HCT116 (cell line): ENCODE measurements at regions not wholly inside any gene's neighbourhood (a gene's known extent, or its start where the extent isn't known, plus 50 kb on each side); places are given as distances from the start of the nearest gene placed in this dataset.

ENCODE experiments used
- ATAC-seq: fragments of 200-7000 bp; cut with Tn5 transposase; 2 replicates; pipeline ENCODE4 v1.9.1; 2020; ENCODE audit warnings: mild to moderate bottlenecking, moderate library complexity
- BruUV-seq: library from RNA; stranded (reverse); fragments of 400-500 nt; replicated peaks from 2 replicates; lab custom pipeline; 2021; lab: Mats Ljungman, UMichigan
- CTCF ChIA-PET: fragments of 300-600 bp; sonication (Branson Sonifier 250); formaldehyde crosslinking; loops from one replicate; lab custom pipeline; 2021; ENCODE audit warnings: antibody characterized with exemption; lab: Charles Lee
- POLR2A ChIA-PET: fragments of 300-600, 350-600 bp; sonication (Branson Sonifier 250); formaldehyde crosslinking; loops from one replicate; lab custom pipeline; 2021; ENCODE audit warnings: antibody characterized with exemption; lab: Charles Lee
- RAD21 ChIA-PET, 2 experiments: fragments of 300-600 bp; sonication (Branson Sonifier 250); formaldehyde crosslinking; loops; one replicate each; lab custom pipeline; 2023; ENCODE audit warnings: low total read pairs in 2 of 2; ENCODE audit not compliant: uncharacterized antibody in 2 of 2, unreplicated experiment in 2 of 2, low non-redundant PET in 1 of 2; lab: Charles Lee
- DNase-seq: peaks from one replicate; pipeline ENCODE4 v3.0.0-alpha.2; 2010; ENCODE audit warnings: low read depth, low spot score
- H2AFZ ChIP-seq: fragments of 200-600 bp; shearing (Covaris generic), sonication (generic); 2 replicates; pipeline ENCODE4 v1.6.1; 2017; ENCODE audit warnings: low read depth, mixed run types, mixed read lengths, antibody characterized with exemption, low read length; ENCODE audit not compliant: poor library complexity, severe bottlenecking
- H3K27ac ChIP-seq: 2 replicates; pipeline ENCODE4 v1.5.1; 2012; ENCODE audit warnings: low read depth, low read length
- H3K27me3 ChIP-seq: fragments of 200-600 bp; sonication (generic); 2 replicates; pipeline ENCODE4 v1.6.1; 2016; ENCODE audit warnings: mixed run types, low read length, mixed read lengths; ENCODE audit not compliant: insufficient read depth
- H3K36me3 ChIP-seq, 2 experiments: fragments of 200-500 bp in 1 of 2; fragments of 200-600 bp in 1 of 2; sonication (Bioruptor generic) in 1 of 2; sonication (generic) in 1 of 2; 2 replicates each; pipeline versions ENCODE4 v1.5.1 to v1.6.1; 2014 to 2016; ENCODE audit warnings: low read length in 2 of 2, inconsistent platforms in 1 of 2, mixed read lengths in 1 of 2, mixed run types in 1 of 2; ENCODE audit not compliant: insufficient read depth in 2 of 2, control insufficient read depth in 1 of 2
- H3K4me1 ChIP-seq, 2 experiments: fragments of 200-600 bp in 1 of 2; sonication (generic) in 1 of 2; 2 replicates each; pipeline versions ENCODE4 v1.5.1 to v1.6.1; 2012 to 2017; ENCODE audit warnings: low read length in 2 of 2, inconsistent platforms in 1 of 2, mild to moderate bottlenecking in 1 of 2, mixed read lengths in 1 of 2, mixed run types in 1 of 2, moderate library complexity in 1 of 2; ENCODE audit not compliant: insufficient read depth in 2 of 2, control insufficient read depth in 1 of 2
- H3K4me2 ChIP-seq: fragments of 200-600 bp; sonication (generic); 2 replicates; pipeline ENCODE4 v1.6.1; 2017; ENCODE audit warnings: mixed run types, low read length, mixed read lengths
- H3K4me3 ChIP-seq, 2 experiments: fragments of 200-600 bp in 1 of 2; sonication (generic) in 1 of 2; replicated peaks in 1 of 2; 2 replicates each; pipeline ENCODE4 v1.5.1; 2011 to 2016; ENCODE audit warnings: low read length in 2 of 2, control low read depth in 1 of 2, low read depth in 1 of 2, mild to moderate bottlenecking in 1 of 2, mixed read lengths in 1 of 2, mixed run types in 1 of 2
- H3K79me2 ChIP-seq: fragments of 200-600 bp; sonication (generic); 2 replicates; pipeline ENCODE4 v1.6.1; 2017; ENCODE audit warnings: mild to moderate bottlenecking, mixed run types, low read length, moderate library complexity, mixed read lengths; ENCODE audit not compliant: insufficient read depth
- H3K9ac ChIP-seq: fragments of 200-600 bp; sonication (generic); 2 replicates; pipeline ENCODE4 v1.6.1; 2016; ENCODE audit warnings: low read length, mixed read lengths
- H3K9me2 ChIP-seq: fragments of 200-600 bp; sonication (generic), shearing (Covaris generic); 2 replicates; pipeline ENCODE4 v1.6.1; 2017; ENCODE audit warnings: mixed run types, mild to moderate bottlenecking, moderate library complexity; ENCODE audit not compliant: insufficient read depth
- H3K9me3 ChIP-seq, 2 experiments: fragments of 200-500 bp in 1 of 2; fragments of 200-600 bp in 1 of 2; sonication (Bioruptor generic) in 1 of 2; sonication (generic) in 1 of 2; 2 replicates each; pipeline ENCODE4 v1.6.1; 2014 to 2017; ENCODE audit warnings: low read length in 2 of 2, mixed read lengths in 2 of 2, inconsistent platforms in 1 of 2, low read depth in 1 of 2, mild to moderate bottlenecking in 1 of 2, mixed run types in 1 of 2, moderate library complexity in 1 of 2; ENCODE audit not compliant: control insufficient read depth in 1 of 2, insufficient read depth in 1 of 2
- H4K20me1 ChIP-seq: fragments of 200-600 bp; sonication (generic), shearing (Covaris generic); 2 replicates; pipeline ENCODE4 v1.6.1; 2017; ENCODE audit warnings: mixed run types, mild to moderate bottlenecking, moderate library complexity; ENCODE audit not compliant: insufficient read depth
- ELF1 ChIP-seq: IDR thresholded peaks from 2 replicates; pipeline ENCODE4 v1.6.1; 2012; ENCODE audit warnings: low read depth, borderline replicate concordance
- EZH2phosphoT487 ChIP-seq: fragments of 200-600 bp; IDR thresholded peaks from 2 replicates; pipeline ENCODE4 v1.6.1; 2018; ENCODE audit warnings: antibody characterized with exemption, borderline replicate concordance
- POLR2A ChIP-seq: IDR thresholded peaks from 2 replicates; pipeline ENCODE4 v1.7.0; 2011; ENCODE audit warnings: borderline replicate concordance; ENCODE audit not compliant: insufficient read depth, insufficient read length; ENCODE audit errors: extremely low read depth
- RAD21 ChIP-seq: IDR thresholded peaks from 2 replicates; pipeline ENCODE4 v1.6.1; 2012; ENCODE audit warnings: low read depth, mild to moderate bottlenecking
- SIN3A ChIP-seq: IDR thresholded peaks from 2 replicates; pipeline ENCODE4 v1.6.1; 2012; ENCODE audit warnings: low read depth
- SP1 ChIP-seq: IDR thresholded peaks from 2 replicates; pipeline ENCODE4 v1.6.1; 2012; ENCODE audit warnings: low read depth
- intact Hi-C: fragments of 100-400 bp; cut with micrococcal nuclease; formaldehyde crosslinking; loops from 2 replicates; pipeline ENCODE4 v1.10.0; 2022
- TF ChIP-seq, protein P1 (sequence below): IDR thresholded peaks from 2 replicates; pipeline ENCODE4 v1.6.1; 2012
- TF ChIP-seq, protein P2 (sequence below), 3 experiments: fragments of 200-600 bp in 1 of 3; sonication (generic) in 1 of 3; IDR thresholded peaks in 2 of 3; conservative IDR thresholded peaks in 1 of 3; 2 replicates each; pipeline ENCODE4 v1.5.1; 2012 to 2017; ENCODE audit warnings: low read depth in 2 of 3, low read length in 2 of 3, antibody characterized with exemption in 1 of 3, borderline replicate concordance in 1 of 3, control low read depth in 1 of 3, mild to moderate bottlenecking in 1 of 3, mixed read lengths in 1 of 3, mixed run types in 1 of 3, moderate library complexity in 1 of 3; ENCODE audit not compliant: insufficient read depth in 1 of 3

DNA sequence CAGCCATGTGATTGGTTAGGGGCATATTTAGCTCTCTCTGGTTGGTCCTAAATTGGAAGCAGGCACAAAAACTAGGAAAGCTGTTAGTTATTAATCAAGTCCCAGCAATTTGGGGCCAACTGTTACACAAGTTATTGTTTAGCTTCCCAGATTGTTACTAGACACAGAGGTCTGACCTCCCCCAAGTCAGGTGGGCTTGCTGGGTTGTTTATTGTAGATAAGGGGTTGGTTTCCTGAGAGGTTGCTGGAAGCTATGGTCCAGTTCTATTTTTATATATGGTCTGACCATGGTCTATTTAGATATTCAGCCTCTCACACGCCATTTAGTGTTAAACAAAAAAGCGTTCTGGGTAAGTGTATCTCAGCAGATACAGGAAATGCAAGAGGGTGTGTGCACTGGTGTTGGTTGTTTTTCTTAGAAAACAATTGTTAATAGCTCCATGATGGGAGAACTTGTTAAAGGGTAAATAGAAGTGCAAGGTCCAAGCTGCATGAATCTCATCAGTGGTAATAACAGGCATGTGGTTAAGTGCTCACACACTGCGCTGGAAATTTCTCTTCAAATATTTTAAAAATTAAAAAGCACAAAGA, 150.0 kb downstream of the RAP2A start:
- no TSS peak for BruUV-seq
- ChIA-PET RAD21 (no interaction called here), POLR2A (no interaction called here), CTCF (no interaction called here)
- H2AFZ ChIP-seq = no peak overlapping the region
- intact Hi-C loops = loop anchor here (10.0 kb wide), 1 partner anchor 221 kb away; no protein-coding TSS in a partner anchor
- no peak overlapping the region for H3K4me3 ChIP-seq
- no peaks in the 10 kb centered on the region for H3K9me2 ChIP-seq
- DNase-seq (no peak), ATAC-seq (no peak)
- no peak overlapping the region for H3K4me2 ChIP-seq
- no peaks in the 10 kb centered on the region for H3K4me1 ChIP-seq
- no peaks in the 10 kb centered on the region for H4K20me1 ChIP-seq
- no peaks in the 10 kb centered on the region for H3K36me3 ChIP-seq
- H3K9ac ChIP-seq = no peak overlapping the region
- no peaks in the 10 kb centered on the region for H3K27me3 ChIP-seq
- H3K27ac ChIP-seq = no peak overlapping the region
- no peaks in the 10 kb centered on the region for H3K79me2 ChIP-seq
- no peaks in the 10 kb centered on the region for H3K9me3 ChIP-seq
- TF ChIP-seq RAD21 = no peak
- no peak for TF ChIP-seq SP1
- no peak for TF ChIP-seq EZH2phosphoT487
- TF ChIP-seq, protein P1, sequence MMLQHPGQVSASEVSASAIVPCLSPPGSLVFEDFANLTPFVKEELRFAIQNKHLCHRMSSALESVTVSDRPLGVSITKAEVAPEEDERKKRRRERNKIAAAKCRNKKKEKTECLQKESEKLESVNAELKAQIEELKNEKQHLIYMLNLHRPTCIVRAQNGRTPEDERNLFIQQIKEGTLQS = no peak
- TF ChIP-seq POLR2A = no peak
- TF ChIP-seq ELF1 = no peak
- TF ChIP-seq SIN3A = no peak
- TF ChIP-seq, protein P2, sequence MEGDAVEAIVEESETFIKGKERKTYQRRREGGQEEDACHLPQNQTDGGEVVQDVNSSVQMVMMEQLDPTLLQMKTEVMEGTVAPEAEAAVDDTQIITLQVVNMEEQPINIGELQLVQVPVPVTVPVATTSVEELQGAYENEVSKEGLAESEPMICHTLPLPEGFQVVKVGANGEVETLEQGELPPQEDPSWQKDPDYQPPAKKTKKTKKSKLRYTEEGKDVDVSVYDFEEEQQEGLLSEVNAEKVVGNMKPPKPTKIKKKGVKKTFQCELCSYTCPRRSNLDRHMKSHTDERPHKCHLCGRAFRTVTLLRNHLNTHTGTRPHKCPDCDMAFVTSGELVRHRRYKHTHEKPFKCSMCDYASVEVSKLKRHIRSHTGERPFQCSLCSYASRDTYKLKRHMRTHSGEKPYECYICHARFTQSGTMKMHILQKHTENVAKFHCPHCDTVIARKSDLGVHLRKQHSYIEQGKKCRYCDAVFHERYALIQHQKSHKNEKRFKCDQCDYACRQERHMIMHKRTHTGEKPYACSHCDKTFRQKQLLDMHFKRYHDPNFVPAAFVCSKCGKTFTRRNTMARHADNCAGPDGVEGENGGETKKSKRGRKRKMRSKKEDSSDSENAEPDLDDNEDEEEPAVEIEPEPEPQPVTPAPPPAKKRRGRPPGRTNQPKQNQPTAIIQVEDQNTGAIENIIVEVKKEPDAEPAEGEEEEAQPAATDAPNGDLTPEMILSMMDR (IDR thresholded peaks at IDR 0.05 in 2 of 3, conservative IDR thresholded peaks at IDR 0.05 in 1 of 3; ENCODE audit: borderline replicate concordance in 1 of 3, insufficient read depth in 1 of 3, low read depth in 2 of 3, low read length in 2 of 3) = no peak
